B cell (primary cell): ENCODE measurements at regions not wholly inside any gene's neighbourhood (a gene's known extent, or its start where the extent isn't known, plus 50 kb on each side); places are given as distances from the start of the nearest gene placed in this dataset.

Experiments used
- CTCF ChIP-seq: fragments of 200-600 bp; IDR thresholded peaks from one replicate; pipeline ENCODE4 v1.8.0; 2022; ENCODE audit warnings: antibody characterized with exemption, mild to moderate bottlenecking
- EZH2 ChIP-seq: IDR thresholded peaks from 2 replicates; pipeline ENCODE4 v1.6.1; 2012; ENCODE audit warnings: borderline replicate concordance, low read depth, mild to moderate bottlenecking, moderate library complexity, low read length; ENCODE audit not compliant: insufficient read depth, poor library complexity, severe bottlenecking

- TF ChIP-seq CTCF (no peak), EZH2 (no peak)
Observed at GRCh38 chr5:88384886-88385285, 116.2 kb upstream of the TMEM161B start.
